GM12873 (cell line): ENCODE measurements at regions not wholly inside any gene's neighbourhood (a gene's known extent, or its start where the extent isn't known, plus 50 kb on each side); places are given as distances from the start of the nearest gene placed in this dataset.

ENCODE experiments used
- CTCF ChIP-seq: IDR thresholded peaks from 2 replicates; pipeline ENCODE4 v1.5.1; 2012; ENCODE audit warnings: low read depth, mild to moderate bottlenecking, moderate library complexity, low read length, control low read depth; ENCODE audit not compliant: insufficient read depth; ENCODE audit errors: missing control alignments

- TF ChIP-seq CTCF: no peak
These were observed 58.8 kb upstream of the FUCA2 start for GRCh38 chr6:143570147-143570853.

- no peak for TF ChIP-seq CTCF
These were observed 57.5 kb upstream of the FUCA2 start for GRCh38 chr6:143569040-143569439.

GRCh38 chr6:143564484-143565017, 53.0 kb upstream of the FUCA2 start:
- no peak for TF ChIP-seq CTCF

DNA sequence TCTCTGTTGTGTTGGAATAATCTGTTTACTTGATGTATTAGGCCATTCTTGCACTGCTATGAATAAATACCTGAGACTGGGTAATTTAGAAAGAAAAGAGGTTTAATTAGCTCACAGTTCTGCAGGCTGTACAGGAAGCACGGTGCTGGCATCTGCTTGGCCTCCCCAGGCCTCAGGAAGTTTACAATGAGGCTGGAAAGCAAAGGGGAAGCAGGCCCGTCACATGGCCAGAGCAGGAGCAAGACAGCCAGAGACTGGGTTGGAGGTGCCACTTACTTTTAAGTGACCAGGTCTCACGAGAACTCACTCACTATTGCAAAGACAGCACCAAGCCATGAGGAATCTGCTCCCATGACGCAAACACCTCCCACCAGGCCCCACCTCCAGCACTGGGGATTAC, 50.6 kb upstream of the FUCA2 start:
- no peak for TF ChIP-seq CTCF
